Neural cell (in vitro differentiated cells): ENCODE measurements at regions not wholly inside any gene's neighbourhood (a gene's known extent, or its start where the extent isn't known, plus 50 kb on each side); places are given as distances from the start of the nearest gene placed in this dataset.

ENCODE experiments used
- H2AFZ ChIP-seq: fragments of 200-600, 300-800 bp; sonication (generic), shearing (Covaris generic); 2 replicates; pipeline ENCODE4 v1.6.0; 2014; ENCODE audit warnings: low read depth, mild to moderate bottlenecking, antibody characterized with exemption, low read length, moderate library complexity
- H3F3A ChIP-seq: fragments of 200-600 bp; shearing (Covaris generic); 2 replicates; pipeline ENCODE4 v1.6.1; 2016; ENCODE audit warnings: mild to moderate bottlenecking, moderate library complexity, mixed read lengths, antibody characterized with exemption, low read length; ENCODE audit not compliant: insufficient read depth, poor library complexity, severe bottlenecking
- H3K27ac ChIP-seq: fragments of 200-600, 300-800 bp; sonication (generic), shearing (Covaris generic); 2 replicates; pipeline ENCODE4 v1.5.1; 2014; ENCODE audit warnings: mild to moderate bottlenecking, low read length, moderate library complexity
- H3K27me3 ChIP-seq: fragments of 300-800, 200-600 bp; sonication (generic), shearing (Covaris generic); 2 replicates; pipeline ENCODE4 v1.6.0; 2014; ENCODE audit warnings: mild to moderate bottlenecking, low read depth, low read length, moderate library complexity; ENCODE audit not compliant: insufficient read depth
- H3K36me3 ChIP-seq: fragments of 300-800, 200-600 bp; sonication (generic), shearing (Covaris generic); 2 replicates; pipeline ENCODE4 v1.5.1; 2014; ENCODE audit warnings: mild to moderate bottlenecking, antibody characterized with exemption, low read length, moderate library complexity; ENCODE audit not compliant: insufficient read depth
- H3K4me2 ChIP-seq: fragments of 300-800, 200-600 bp; sonication (generic), shearing (Covaris generic); 2 replicates; pipeline ENCODE4 v1.6.0; 2014; ENCODE audit warnings: mild to moderate bottlenecking, low read length
- H3K4me3 ChIP-seq: fragments of 300-800, 200-600 bp; sonication (generic), shearing (Covaris generic); 2 replicates; pipeline ENCODE4 v1.5.1; 2014; ENCODE audit warnings: mild to moderate bottlenecking, low read length, moderate library complexity
- H3K79me2 ChIP-seq: fragments of 200-600 bp; shearing (Covaris generic); replicated peaks from 2 replicates; pipeline ENCODE4 v1.6.0; 2014; ENCODE audit warnings: mild to moderate bottlenecking, low read length, moderate library complexity; ENCODE audit not compliant: insufficient read depth
- H3K9ac ChIP-seq: fragments of 300-800, 200-600 bp; sonication (generic), shearing (Covaris generic); 2 replicates; pipeline ENCODE4 v1.6.1; 2016; ENCODE audit warnings: mild to moderate bottlenecking, low read length, mixed read lengths
- H3K9me2 ChIP-seq: fragments of 200-600 bp; shearing (Covaris generic); 2 replicates; pipeline ENCODE4 v1.6.1; 2016; ENCODE audit warnings: mild to moderate bottlenecking, low read length, mixed read lengths; ENCODE audit not compliant: insufficient read depth
- H3K9me3 ChIP-seq: fragments of 200-600, 300-800 bp; sonication (generic), shearing (Covaris generic); 2 replicates; pipeline ENCODE4 v1.6.1; 2016; ENCODE audit warnings: mild to moderate bottlenecking, mixed run types, low read length, moderate library complexity, mixed read lengths
- H4K20me1 ChIP-seq: fragments of 200-600 bp; shearing (Covaris generic); 2 replicates; pipeline ENCODE4 v1.6.1; 2016; ENCODE audit warnings: mild to moderate bottlenecking, mixed run types; ENCODE audit not compliant: insufficient read depth
- EP300 ChIP-seq: fragments of 450-650 bp; conservative IDR thresholded peaks from 2 replicates; pipeline ENCODE4 v1.6.1; 2014; ENCODE audit warnings: antibody characterized with exemption, mild to moderate bottlenecking, moderate library complexity; ENCODE audit not compliant: poor library complexity, severe bottlenecking
- EZH2 ChIP-seq: fragments of 200-600, 300-800 bp; shearing (Covaris generic), sonication (generic); IDR thresholded peaks from 2 replicates; pipeline ENCODE4 v1.6.1; 2014; ENCODE audit warnings: antibody characterized with exemption, low read length, borderline replicate concordance, mild to moderate bottlenecking; ENCODE audit not compliant: insufficient read depth, poor library complexity, severe bottlenecking
- MXI1 ChIP-seq: fragments of 450-650 bp; conservative IDR thresholded peaks from 2 replicates; pipeline ENCODE4 v1.6.1; 2014; ENCODE audit warnings: antibody characterized with exemption, mild to moderate bottlenecking; ENCODE audit not compliant: poor library complexity, severe bottlenecking
- POLR2AphosphoS5 ChIP-seq: IDR thresholded peaks from 2 replicates; pipeline ENCODE4 v1.6.1; 2012
- RAD21 ChIP-seq: fragments of 450-650 bp; conservative IDR thresholded peaks from 2 replicates; pipeline ENCODE4 v1.6.1; 2014; ENCODE audit warnings: antibody characterized with exemption, mild to moderate bottlenecking, moderate library complexity
- SMC3 ChIP-seq: fragments of 450-650 bp; conservative IDR thresholded peaks from 2 replicates; pipeline ENCODE4 v1.6.1; 2014; ENCODE audit warnings: antibody characterized with exemption, mild to moderate bottlenecking, moderate library complexity; ENCODE audit not compliant: poor library complexity
- TAF1 ChIP-seq: IDR thresholded peaks from 2 replicates; pipeline ENCODE4 v1.6.1; 2012; ENCODE audit warnings: low read depth
- TF ChIP-seq, protein P1 (sequence below): fragments of 450-650 bp; IDR thresholded peaks from 2 replicates; pipeline ENCODE4 v1.5.1; 2014; ENCODE audit warnings: antibody characterized with exemption, mild to moderate bottlenecking, moderate library complexity; ENCODE audit not compliant: poor library complexity, severe bottlenecking
- TF ChIP-seq, protein P2 (sequence below): IDR thresholded peaks from 2 replicates; pipeline ENCODE4 v1.6.1; 2012; ENCODE audit warnings: borderline replicate concordance

DNA sequence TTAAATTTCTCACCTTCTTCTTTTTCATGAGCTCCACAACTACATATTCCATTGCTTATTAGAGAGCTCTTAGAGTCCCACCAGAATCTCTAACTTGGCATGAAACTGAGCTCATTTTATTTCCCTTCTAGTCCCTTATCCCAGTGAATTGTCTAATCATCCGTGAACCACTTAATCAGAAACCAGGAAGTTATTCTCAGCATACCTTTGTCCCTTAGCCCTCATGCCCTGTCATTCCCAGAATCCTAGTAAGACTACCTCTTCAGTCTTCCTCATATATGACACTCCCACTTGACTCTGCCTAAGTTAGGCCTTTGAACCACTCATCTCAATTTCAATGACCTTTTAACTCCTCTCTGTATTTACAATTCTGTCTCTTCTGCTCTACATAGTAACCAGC lies 93.0 kb upstream of the PAPPA start:
- Histone ChIP-seq H3K4me3 (no peak overlapping the region), H4K20me1 (no peaks in the 10 kb centered on the region), H3K36me3 (no peaks in the 10 kb centered on the region), H2AFZ (no peak overlapping the region), H3F3A (no peaks in the 10 kb centered on the region), H3K9me2 (no peaks in the 10 kb centered on the region), H3K27ac (no peak overlapping the region), H3K9me3 (no peaks in the 10 kb centered on the region), H3K79me2 (no peaks in the 10 kb centered on the region), H3K9ac (no peak overlapping the region), H3K4me2 (no peak overlapping the region), H3K27me3 (no peaks in the 10 kb centered on the region)
- TF ChIP-seq EP300 = no peak
- no peak for TF ChIP-seq RAD21
- TF ChIP-seq EZH2 = no peak
- TF ChIP-seq, protein P1, sequence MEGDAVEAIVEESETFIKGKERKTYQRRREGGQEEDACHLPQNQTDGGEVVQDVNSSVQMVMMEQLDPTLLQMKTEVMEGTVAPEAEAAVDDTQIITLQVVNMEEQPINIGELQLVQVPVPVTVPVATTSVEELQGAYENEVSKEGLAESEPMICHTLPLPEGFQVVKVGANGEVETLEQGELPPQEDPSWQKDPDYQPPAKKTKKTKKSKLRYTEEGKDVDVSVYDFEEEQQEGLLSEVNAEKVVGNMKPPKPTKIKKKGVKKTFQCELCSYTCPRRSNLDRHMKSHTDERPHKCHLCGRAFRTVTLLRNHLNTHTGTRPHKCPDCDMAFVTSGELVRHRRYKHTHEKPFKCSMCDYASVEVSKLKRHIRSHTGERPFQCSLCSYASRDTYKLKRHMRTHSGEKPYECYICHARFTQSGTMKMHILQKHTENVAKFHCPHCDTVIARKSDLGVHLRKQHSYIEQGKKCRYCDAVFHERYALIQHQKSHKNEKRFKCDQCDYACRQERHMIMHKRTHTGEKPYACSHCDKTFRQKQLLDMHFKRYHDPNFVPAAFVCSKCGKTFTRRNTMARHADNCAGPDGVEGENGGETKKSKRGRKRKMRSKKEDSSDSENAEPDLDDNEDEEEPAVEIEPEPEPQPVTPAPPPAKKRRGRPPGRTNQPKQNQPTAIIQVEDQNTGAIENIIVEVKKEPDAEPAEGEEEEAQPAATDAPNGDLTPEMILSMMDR = no peak
- TF ChIP-seq, protein P2, sequence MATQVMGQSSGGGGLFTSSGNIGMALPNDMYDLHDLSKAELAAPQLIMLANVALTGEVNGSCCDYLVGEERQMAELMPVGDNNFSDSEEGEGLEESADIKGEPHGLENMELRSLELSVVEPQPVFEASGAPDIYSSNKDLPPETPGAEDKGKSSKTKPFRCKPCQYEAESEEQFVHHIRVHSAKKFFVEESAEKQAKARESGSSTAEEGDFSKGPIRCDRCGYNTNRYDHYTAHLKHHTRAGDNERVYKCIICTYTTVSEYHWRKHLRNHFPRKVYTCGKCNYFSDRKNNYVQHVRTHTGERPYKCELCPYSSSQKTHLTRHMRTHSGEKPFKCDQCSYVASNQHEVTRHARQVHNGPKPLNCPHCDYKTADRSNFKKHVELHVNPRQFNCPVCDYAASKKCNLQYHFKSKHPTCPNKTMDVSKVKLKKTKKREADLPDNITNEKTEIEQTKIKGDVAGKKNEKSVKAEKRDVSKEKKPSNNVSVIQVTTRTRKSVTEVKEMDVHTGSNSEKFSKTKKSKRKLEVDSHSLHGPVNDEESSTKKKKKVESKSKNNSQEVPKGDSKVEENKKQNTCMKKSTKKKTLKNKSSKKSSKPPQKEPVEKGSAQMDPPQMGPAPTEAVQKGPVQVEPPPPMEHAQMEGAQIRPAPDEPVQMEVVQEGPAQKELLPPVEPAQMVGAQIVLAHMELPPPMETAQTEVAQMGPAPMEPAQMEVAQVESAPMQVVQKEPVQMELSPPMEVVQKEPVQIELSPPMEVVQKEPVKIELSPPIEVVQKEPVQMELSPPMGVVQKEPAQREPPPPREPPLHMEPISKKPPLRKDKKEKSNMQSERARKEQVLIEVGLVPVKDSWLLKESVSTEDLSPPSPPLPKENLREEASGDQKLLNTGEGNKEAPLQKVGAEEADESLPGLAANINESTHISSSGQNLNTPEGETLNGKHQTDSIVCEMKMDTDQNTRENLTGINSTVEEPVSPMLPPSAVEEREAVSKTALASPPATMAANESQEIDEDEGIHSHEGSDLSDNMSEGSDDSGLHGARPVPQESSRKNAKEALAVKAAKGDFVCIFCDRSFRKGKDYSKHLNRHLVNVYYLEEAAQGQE = no peak
- no peak for TF ChIP-seq MXI1
- no peak for TF ChIP-seq SMC3
- TF ChIP-seq TAF1 = no peak
- TF ChIP-seq POLR2AphosphoS5 = no peak

DNA sequence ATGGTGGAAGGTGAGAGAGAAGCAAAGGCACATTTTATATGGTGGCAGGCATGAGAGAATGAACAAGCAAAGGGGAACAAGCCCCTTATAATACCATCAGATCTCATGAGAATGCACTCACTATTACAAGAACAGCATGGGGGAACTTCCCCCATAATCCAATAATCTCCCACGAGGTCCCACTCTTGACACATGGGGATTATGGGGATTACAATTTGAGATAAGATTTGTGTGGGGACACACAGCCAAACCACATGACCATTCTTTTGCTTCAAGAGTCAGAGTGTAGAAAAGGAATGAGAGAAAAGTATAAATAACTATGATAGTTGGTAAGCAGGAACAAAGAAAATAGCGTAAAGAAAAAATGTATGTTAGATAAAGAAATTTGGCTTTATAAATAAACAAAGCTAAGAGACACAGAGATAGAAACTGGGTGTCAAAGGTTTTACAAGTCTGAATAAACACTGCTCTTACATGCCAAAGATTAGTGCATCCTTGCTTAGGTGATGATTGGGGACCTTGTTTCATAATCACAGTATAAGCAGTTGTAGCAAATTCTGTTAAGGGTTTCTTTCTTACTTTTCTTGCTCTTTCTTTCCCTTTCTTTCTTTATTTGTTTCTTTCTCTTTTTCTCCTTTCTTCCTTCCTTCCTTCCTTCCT lies 91.9 kb upstream of the PAPPA start:
- H3K9me3 ChIP-seq = no peaks in the 10 kb centered on the region
- H3K79me2 ChIP-seq = no peaks in the 10 kb centered on the region
- H3K36me3 ChIP-seq = no peaks in the 10 kb centered on the region
- TF ChIP-seq, protein P2 = no peak
- TF ChIP-seq SMC3 = no peak
- no peak for TF ChIP-seq EP300
- no peak for TF ChIP-seq TAF1
- TF ChIP-seq RAD21 = no peak
- TF ChIP-seq MXI1 = no peak
- TF ChIP-seq POLR2AphosphoS5 = no peak
- TF ChIP-seq, protein P1 = no peak
- no peak for TF ChIP-seq EZH2
- no peaks in the 10 kb centered on the region for H3K27me3 ChIP-seq
- no peak overlapping the region for H3K4me3 ChIP-seq
- H4K20me1 ChIP-seq = no peaks in the 10 kb centered on the region
- H3K9me2 ChIP-seq = no peaks in the 10 kb centered on the region
- H3K4me2 ChIP-seq = no peak overlapping the region
- H3K9ac ChIP-seq = no peak overlapping the region
- no peak overlapping the region for H3K27ac ChIP-seq
- no peak overlapping the region for H2AFZ ChIP-seq
- H3F3A ChIP-seq = no peaks in the 10 kb centered on the region
